SU-DHL-6 (cell line): ENCODE measurements at regions not wholly inside any gene's neighbourhood (a gene's known extent, or its start where the extent isn't known, plus 50 kb on each side); places are given as distances from the start of the nearest gene placed in this dataset.

Experiments used
- H2AFZ ChIP-seq: fragments of 200-600 bp; sonication (generic); 2 replicates; pipeline ENCODE4 v1.6.1; 2014; ENCODE audit warnings: low read depth, mild to moderate bottlenecking, moderate library complexity, mixed read lengths, antibody characterized with exemption, low read length; ENCODE audit not compliant: severe bottlenecking
- H3F3A ChIP-seq: fragments of 200-600 bp; shearing (Covaris generic); 2 replicates; pipeline ENCODE4 v1.6.0; 2016; ENCODE audit warnings: antibody characterized with exemption, mild to moderate bottlenecking; ENCODE audit not compliant: insufficient read depth
- H3K27ac ChIP-seq: fragments of 200-600 bp; sonication (generic); 2 replicates; pipeline ENCODE4 v1.5.1; 2016; ENCODE audit warnings: low read depth, mild to moderate bottlenecking, low read length, moderate library complexity, mixed read lengths
- H3K27me3 ChIP-seq: fragments of 200-600 bp; sonication (generic), shearing (Covaris generic); 2 replicates; pipeline ENCODE4 v1.6.0; 2014; ENCODE audit warnings: mild to moderate bottlenecking, low read length
- H3K36me3 ChIP-seq: fragments of 200-600 bp; sonication (generic); 2 replicates; pipeline ENCODE4 v1.6.1; 2014; ENCODE audit warnings: mild to moderate bottlenecking, low read length, mixed read lengths
- H3K4me2 ChIP-seq: fragments of 300-600, 200-600 bp; shearing (Covaris generic), sonication (generic); 2 replicates; pipeline ENCODE4 v1.6.0; 2014; ENCODE audit warnings: low read length, low read depth, mild to moderate bottlenecking; ENCODE audit not compliant: poor library complexity, severe bottlenecking
- H3K4me3 ChIP-seq: fragments of 200-600 bp; sonication (generic); 2 replicates; pipeline ENCODE4 v1.5.1; 2014; ENCODE audit warnings: antibody characterized with exemption, low read length, mild to moderate bottlenecking, mixed read lengths; ENCODE audit not compliant: insufficient read depth, poor library complexity, severe bottlenecking
- H3K79me2 ChIP-seq: fragments of 200-600 bp; sonication (generic); 2 replicates; pipeline ENCODE4 v1.6.1; 2014; ENCODE audit warnings: mild to moderate bottlenecking, low read length, moderate library complexity; ENCODE audit not compliant: insufficient read depth
- H3K9ac ChIP-seq: fragments of 200-600 bp; sonication (generic); 2 replicates; pipeline ENCODE4 v1.7.0; 2014; ENCODE audit warnings: mild to moderate bottlenecking, low read length
- H3K9me2 ChIP-seq: fragments of 200-600 bp; sonication (generic); replicated peaks from 2 replicates; pipeline ENCODE4 v1.6.1; 2014; ENCODE audit warnings: low read length; ENCODE audit not compliant: insufficient read depth
- H3K9me3 ChIP-seq: fragments of 200-600 bp; sonication (generic); 2 replicates; pipeline ENCODE4 v1.6.1; 2014; ENCODE audit warnings: low read length, mixed read lengths; ENCODE audit not compliant: insufficient read depth
- H4K20me1 ChIP-seq: fragments of 200-600 bp; sonication (generic); 2 replicates; pipeline ENCODE4 v1.6.1; 2014; ENCODE audit warnings: low read depth, mild to moderate bottlenecking, antibody characterized with exemption, low read length, moderate library complexity, mixed read lengths
- CTCF ChIP-seq: fragments of 200-600 bp; sonication (generic); IDR thresholded peaks from one replicate; pipeline ENCODE4 v1.5.1; 2017; ENCODE audit warnings: antibody characterized with exemption, mild to moderate bottlenecking, low read length, moderate library complexity; ENCODE audit not compliant: insufficient read depth, poor library complexity, severe bottlenecking
- EZH2phosphoT487 ChIP-seq: fragments of 200-600 bp; sonication (generic), shearing (Covaris generic); conservative IDR thresholded peaks from 2 replicates; pipeline ENCODE4 v1.6.1; 2018; ENCODE audit warnings: mild to moderate bottlenecking, antibody characterized with exemption, low read length, moderate library complexity, mixed read lengths

DNA sequence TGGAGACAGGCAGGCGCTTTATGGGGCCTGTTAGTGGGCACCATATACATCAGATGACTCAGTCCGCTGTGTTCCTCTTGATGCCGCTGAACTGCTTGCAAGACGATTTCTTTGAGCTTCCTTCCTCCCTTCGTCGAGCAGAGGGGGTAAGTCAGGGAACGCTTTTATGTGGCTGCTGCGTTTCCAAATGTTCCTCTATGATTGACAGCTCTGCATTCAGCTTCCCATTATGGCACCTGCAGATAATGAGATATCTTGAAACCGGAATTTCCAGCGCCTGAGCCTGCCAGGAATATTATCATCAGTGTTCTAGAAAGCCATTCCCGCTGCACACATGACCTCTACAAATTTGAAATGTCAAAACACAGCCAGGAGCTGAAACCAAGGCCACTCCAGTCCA lies 257.0 kb downstream of the TSHZ3 start:
- H3K9me2 ChIP-seq = no peaks in the 10 kb centered on the region
- H3K9ac ChIP-seq = no peak overlapping the region
- H3K4me2 ChIP-seq = no peak overlapping the region
- no peak overlapping the region for H3K27ac ChIP-seq
- no peak overlapping the region for H3K4me3 ChIP-seq
- no peak for TF ChIP-seq CTCF
- no peaks in the 10 kb centered on the region for H3K9me3 ChIP-seq
- no peaks in the 10 kb centered on the region for H3F3A ChIP-seq
- H3K27me3 ChIP-seq = no peaks in the 10 kb centered on the region
- H3K36me3 ChIP-seq = no peaks in the 10 kb centered on the region
- no peak overlapping the region for H2AFZ ChIP-seq
- H4K20me1 ChIP-seq = no peaks in the 10 kb centered on the region
- no peaks in the 10 kb centered on the region for H3K79me2 ChIP-seq

DNA sequence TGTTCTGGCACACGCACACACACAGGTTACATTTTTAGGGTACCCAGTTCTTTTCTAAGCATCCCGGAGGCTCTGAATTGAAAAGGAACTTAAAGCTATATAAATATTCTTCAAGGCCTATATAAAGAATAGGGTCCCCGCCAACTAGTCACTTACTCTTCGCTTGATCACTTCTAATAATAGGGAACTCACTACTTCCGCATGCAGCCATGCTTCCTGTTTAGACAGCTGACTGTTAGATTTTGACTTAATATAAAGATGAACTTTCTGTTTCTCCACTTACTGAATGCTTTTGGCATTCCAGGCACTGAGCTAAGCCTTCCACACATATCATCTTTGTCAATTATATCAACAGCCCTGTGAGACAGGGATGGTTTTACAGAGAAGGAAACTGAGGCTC lies 259.6 kb downstream of the TSHZ3 start:
- no peak overlapping the region for H2AFZ ChIP-seq

GRCh38 chr19:31085125-31085524 lies 264.1 kb downstream of the TSHZ3 start:
- Histone ChIP-seq H3K9ac (no peak overlapping the region), H4K20me1 (no peaks in the 10 kb centered on the region), H3K27ac (no peak overlapping the region), H3F3A (no peaks in the 10 kb centered on the region), H2AFZ (no peak overlapping the region), H3K9me2 (no peaks in the 10 kb centered on the region), H3K27me3 (no peaks in the 10 kb centered on the region), H3K4me3 (no peak overlapping the region), H3K79me2 (no peaks in the 10 kb centered on the region), H3K4me2 (no peak overlapping the region), H3K36me3 (no peaks in the 10 kb centered on the region), H3K9me3 (no peaks in the 10 kb centered on the region)
- TF ChIP-seq EZH2phosphoT487 (no peak), CTCF (no peak)

More for the DNA sequence above, 259.6 kb downstream of the TSHZ3 start:
- Histone ChIP-seq H4K20me1 (no peaks in the 10 kb centered on the region), H3K36me3 (no peaks in the 10 kb centered on the region), H3K79me2 (no peaks in the 10 kb centered on the region), H3K9ac (no peak overlapping the region), H3K27ac (no peak overlapping the region), H3K27me3 (no peaks in the 10 kb centered on the region), H3F3A (no peaks in the 10 kb centered on the region), H3K4me2 (no peak overlapping the region), H3K4me3 (no peak overlapping the region), H3K9me3 (no peaks in the 10 kb centered on the region), H3K9me2 (no peaks in the 10 kb centered on the region)
- TF ChIP-seq EZH2phosphoT487 (no peak), CTCF (no peak)

GRCh38 chr19:31083105-31083504 lies 266.1 kb downstream of the TSHZ3 start:
- H3K27ac ChIP-seq = no peak overlapping the region
- no peak overlapping the region for H3K4me3 ChIP-seq
- H3K27me3 ChIP-seq = no peaks in the 10 kb centered on the region
- no peaks in the 10 kb centered on the region for H3K36me3 ChIP-seq
- H2AFZ ChIP-seq = no peak overlapping the region
- no peaks in the 10 kb centered on the region for H3F3A ChIP-seq
- no peaks in the 10 kb centered on the region for H3K9me3 ChIP-seq
- no peaks in the 10 kb centered on the region for H4K20me1 ChIP-seq
- no peak overlapping the region for H3K4me2 ChIP-seq
- H3K9me2 ChIP-seq = no peaks in the 10 kb centered on the region; the same call in 1 of the 2 replicates
- TF ChIP-seq CTCF (no peak), EZH2phosphoT487 (no peak)
- H3K9ac ChIP-seq = no peak overlapping the region
- no peaks in the 10 kb centered on the region for H3K79me2 ChIP-seq
